ENCODE measurements at regions not wholly inside any gene's neighbourhood (a gene's known extent, or its start where the extent isn't known, plus 50 kb on each side); places are given as distances from the start of the nearest gene placed in this dataset.

DNA sequence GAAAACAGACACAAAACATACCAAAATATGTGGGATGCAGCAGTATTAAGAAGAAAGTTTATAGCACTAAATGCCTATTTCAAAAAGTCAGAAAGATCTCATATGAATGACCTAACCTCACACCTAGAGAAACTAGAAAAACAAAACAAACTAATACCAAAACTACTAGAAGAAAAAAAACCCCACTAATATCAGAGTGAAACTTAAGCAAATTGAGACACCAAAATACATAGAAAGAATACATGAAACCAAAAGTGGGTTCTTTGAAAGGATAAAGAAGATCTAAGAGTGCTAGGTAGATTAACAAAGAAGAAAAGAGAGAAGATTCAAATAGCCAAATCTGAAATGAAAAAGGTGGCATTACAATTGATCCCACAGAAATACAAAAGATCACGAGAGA, 494.1 kb downstream of the SH2D4B start:
- no peak for DNase-seq

DNA sequence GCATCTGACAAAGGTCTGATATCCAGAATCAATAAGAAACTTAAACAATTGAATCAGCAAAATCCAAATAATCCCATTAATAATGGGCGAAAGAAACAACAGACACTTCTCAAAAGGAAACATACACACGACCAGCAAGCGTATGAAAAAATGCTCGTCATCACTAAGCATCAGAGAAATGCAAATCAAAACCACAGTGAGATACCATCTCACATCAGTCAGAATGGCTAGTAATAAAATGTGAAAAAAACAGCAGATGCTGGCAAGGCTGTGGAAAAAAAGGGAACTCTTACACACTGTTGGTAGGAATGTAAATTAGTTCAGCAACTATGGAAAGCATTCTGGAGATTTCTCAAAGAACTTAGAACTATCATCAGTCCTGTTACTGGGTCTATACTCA, 496.7 kb downstream of the SH2D4B start:
- no peak for DNase-seq

DNA sequence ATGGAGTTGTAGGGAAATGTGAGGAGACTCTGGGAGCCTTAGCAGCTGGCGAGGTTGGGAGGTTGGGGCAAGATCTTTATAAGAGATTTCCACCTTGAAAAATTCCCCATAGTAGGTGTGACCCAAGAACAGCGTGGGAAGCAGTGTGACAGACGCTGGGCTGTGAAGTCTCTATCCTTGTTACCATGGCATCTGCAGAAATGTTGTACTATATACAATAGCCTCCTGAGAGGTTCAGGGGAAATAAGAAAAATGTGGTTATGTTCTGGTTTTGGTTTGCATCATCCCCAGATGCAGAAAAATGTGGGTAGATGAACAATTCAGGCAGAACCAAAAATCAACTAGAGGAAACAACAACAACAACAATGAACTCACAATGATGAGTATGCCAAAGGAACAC, 498.6 kb downstream of the SH2D4B start:
- no peak for DNase-seq

DNA sequence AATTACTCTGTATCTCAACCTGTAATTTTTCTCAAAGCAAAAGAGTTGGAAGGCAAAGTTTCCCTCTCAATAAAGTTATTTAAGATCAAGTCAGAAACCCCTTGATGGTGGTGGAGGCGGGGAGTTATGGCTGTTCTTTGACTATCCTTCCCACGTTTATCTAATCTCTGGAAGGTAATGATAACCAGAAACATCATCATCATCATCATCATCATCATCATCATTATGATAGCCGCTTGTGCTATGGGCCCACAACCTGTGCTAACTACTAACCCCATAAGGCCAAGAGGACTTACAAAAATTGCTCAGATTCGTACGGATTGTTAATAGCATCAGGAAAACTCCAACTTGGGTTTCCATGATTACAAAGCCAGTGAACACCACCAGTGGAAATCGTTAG, 502.3 kb downstream of the SH2D4B start:
- DNase-seq: no peak

DNA sequence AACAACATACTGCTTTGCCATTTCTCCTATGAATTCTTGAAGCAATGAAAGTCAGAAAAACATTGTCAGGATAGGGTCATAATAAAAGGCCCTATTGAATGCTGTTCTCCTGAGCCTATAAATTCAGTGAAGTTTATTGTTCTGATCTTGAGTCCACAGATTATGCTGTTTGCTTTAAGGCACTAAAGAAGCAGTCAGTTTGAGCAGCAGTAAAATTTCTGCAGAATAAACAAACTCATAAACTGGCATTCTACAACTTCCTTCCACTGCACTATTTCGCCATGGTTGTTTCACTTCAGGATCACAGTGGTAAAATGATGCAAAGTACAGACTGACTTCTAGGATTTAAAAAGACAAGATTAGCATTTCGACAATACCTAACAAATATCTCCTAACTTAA, 503.2 kb downstream of the SH2D4B start:
- no peak for DNase-seq

DNA sequence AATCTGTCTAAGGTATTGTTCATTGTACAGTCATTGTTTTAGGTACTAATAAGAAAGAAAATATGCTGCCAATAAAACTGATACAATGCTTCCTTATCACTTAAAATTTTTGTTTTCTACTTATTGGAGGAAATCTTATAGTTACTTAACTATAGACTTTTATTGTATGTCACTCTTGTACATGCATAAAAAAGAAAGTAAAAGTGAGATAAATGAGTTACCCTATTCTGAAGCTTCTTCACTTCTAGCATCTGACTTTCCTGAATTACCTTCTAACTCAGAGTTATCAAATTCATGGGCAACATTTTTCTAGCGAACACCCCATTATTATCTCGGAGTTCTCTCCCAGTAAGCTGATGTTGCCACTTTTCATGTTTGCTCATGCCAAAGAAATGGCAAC, 504.9 kb downstream of the SH2D4B start:
- DNase-seq: no peak

DNA sequence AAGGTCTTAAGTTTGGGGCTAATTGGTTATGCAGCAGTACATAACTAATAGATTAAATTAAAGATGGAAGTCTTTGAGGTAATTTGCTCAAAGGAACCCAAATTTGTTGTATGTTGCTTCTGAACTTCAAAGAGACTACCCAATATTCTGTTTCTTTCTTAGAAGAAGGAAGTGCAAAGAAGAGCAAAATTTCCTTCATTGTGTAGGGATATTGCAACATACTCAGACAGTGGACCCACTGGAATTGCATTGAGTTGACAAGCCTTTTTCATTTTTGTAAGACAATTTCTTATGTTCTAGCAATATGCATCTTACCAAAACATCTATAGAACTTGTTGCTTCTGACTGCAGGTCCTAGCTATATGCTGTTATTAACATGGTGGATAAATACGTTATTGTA, 527.8 kb downstream of the SH2D4B start:
- no peak for DNase-seq

DNA sequence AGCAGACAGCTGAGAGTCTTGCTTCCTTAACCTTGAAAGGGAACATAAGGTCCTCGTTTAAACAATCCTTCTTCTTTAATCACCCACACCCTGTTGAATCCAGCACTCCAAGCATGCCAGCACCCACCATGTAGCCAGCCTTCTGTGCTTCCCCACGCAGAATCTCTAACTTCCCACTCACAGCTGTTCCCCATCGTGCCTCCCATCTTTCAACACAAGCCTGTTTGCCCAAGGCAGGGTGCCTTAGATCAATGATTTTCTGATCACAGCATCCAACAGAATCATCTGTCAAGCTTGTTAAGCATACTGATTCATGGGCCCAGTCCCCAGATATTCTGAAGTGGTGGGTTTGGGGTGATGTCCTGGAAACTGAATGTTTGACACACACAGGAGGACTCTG, 530.8 kb downstream of the SH2D4B start:
- DNase-seq: no peak

DNA sequence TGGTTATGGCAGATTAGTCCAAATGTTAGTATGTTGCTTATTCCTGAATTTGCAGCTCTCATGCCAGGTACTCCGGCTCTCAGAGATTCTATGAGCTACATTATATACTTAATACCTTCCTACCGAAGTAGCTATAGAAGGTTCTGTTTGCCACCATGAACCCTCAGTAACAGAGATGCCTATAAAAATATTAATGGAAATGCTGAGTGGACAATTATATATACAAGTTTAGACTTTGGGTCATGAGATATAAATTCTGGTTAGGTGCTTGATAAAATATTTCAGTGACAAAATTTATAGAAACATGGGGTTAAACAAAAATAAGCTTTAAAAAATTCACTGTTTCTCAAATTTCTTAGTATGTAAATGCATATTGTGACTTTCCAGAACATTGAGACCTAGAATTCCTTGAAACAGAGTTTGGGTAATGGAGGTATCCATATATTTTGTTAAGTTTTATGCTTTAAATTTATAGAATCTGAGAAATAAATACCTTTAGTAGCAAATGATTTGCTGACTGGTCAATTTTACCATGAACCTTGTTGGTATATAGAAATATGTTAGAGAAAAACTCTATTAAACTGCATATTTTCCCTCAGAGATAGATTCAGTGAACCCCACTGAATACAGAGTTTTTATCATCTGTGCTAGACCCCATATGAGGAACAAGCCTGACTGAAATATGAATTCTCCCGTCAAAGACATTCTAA, 533.5 kb downstream of the SH2D4B start:
- no peak for DNase-seq

DNA sequence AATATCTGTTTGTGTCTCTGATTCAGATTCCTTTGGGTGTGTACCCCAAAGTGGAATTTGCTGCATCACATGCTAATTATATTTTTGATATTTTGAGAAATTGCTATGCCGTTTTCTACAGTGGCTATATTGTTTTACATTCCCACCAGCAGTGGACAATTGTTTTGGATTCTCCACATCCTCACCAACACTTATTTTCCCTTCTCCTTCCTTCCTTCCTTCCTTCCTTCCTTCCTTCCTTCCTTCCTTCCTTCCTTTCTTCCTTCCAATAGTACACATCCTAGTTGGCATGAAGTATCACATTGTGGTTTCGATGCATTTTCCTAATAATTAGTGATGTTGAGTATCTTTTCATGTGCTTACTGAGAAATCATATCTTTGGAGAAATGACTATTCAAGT, 535.5 kb downstream of the SH2D4B start:
- no peak for DNase-seq

DNA sequence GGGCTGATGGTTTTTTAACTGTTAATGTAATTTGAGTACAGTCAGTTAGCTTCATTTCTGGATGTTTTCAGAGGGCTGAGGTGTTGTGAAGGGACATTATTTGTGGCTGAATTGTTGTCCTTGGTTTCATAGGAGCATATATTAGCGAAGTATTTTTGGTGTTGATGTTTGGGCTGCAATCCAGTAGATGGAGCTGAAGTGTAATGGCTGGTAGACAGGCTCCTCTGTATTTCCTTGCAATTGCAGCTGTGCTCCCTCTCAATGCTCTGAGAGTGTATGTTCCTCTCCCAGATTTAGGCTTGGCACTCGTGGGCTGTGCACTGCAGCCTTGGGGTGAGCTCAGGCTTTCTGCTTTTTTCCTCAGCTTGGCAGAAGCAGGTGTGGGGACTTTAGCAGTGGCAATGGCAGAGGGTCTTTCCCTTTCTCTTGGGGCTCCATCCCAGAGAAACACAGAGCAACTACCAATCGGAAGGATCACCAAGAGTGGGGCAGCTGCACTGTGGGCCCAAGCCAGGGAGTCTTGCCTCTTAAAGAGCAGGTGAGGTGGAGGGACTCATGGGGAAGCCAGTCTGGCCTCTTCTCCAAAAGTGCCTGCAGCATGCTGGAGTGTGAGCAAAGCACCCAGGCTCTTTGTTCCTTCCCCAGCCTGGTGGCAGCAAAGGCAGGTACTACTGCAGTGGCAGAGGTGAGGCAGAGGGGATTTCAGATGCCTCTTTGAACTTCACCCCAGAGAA, 544.4 kb downstream of the SH2D4B start:
- DNase-seq: no peak

DNA sequence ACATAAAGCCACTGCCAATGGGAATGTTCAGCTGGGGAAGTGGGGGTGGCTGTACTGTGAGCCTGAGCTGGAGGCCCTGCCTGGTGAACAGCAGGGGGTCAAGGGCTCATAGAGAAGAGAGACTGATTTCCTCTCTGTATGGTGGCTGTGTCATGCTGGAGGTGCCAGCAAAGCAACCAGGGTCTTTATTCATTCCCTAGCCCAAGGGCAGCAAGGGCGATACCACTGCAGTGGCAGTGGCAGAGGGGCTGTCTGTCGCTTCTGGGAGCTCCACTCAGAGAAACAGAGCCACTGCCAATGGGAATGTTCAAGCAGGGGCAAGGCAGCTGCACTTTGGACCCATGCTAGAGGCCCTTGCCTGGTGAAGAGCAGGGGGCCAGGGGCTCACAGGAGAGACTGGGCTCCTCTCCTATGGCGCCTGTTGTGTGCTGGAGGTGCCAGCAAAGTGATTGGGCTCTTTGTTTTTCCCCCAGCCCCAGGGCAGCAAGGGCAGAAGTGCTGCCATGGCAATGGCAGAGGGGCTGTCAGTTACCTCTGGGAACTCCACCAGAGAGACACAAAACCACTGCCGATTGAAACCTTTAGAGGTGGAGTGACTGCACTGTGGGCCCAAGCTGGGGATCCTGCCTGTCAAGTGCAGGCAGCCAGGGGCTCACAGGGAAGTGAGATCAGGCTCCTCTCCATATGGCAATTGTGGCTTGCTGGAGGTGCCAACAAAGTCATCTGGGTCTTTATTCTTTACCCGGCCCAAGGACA, 545.1 kb downstream of the SH2D4B start:
- DNase-seq: no peak

DNA sequence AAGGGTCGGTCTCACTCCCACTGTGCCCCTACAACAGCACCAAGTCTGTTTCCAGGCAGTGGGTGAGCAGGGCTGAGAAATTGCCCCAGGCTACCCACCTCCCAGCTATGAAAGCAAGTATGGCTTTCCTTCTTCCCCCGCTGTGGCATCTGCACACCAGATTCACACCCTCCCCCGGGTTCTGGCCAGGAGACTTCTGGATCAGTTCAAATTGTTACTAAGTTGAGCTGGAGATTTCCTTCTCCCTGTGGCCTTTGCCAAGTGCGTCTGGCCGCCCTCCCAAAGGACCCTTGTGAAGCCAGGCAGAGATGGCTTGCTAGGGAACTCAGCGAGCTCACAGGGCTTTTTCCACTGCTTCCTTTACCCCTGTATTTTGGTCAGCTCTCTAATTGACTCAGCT, 555.4 kb downstream of the SH2D4B start:
- DNase-seq: no peak

DNA sequence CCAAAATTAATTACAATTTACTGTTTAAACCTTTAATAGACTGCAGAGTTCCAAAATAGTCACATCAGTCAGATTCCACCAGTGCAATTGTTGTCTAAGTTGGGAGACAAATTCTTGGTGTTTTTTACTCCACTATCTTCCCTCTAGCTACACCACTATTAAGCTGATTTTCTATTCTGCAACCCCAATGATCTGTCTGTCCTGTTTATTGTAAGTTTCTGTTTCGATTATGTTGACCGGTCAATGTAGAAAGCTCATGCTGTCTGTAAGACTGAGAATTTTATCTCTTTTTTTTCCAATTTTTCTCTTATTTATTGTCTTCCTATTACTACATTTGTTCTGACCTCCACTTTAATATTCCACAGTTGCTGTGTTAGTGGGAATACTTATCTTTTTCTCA, 557.5 kb downstream of the SH2D4B start:
- no peak for DNase-seq

DNA sequence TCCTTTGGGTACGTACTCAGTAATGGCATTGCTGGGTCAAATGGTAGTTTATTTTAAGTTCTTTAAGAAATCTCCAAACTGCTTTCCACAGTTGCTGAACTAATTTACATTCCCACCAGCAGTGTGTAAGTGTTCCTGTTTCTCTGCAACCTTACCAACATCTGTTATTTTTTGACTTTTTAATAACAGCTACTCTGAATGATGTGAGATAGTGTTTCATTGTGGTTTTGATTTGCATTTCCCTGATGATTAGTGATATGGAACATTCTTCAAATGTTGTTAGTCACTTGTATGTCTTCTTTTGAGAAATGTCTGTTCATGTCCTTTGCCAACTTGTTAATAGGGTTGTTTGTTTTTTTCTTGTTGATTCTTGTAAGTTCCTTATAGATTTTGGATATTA, 558.9 kb downstream of the SH2D4B start:
- DNase-seq: no peak

DNA sequence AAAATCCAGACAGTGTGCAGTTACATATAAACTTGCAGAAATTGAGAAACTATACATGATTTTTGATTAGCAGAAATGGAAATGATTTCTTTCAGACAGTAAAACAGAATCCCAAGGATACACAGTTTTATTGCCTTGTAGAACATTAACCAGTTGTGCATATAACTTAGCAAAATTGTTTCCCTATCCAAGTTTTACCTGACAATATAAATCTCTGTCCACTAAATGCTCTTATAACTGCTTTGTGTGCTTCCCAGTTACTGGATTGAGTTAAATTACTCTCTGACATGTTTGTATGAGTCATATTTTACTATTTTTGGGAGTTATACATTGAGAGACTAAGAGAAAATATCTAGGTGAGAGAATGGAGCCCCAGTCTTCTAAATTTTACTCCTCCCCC, 563.4 kb downstream of the SH2D4B start:
- DNase-seq: no peak

DNA sequence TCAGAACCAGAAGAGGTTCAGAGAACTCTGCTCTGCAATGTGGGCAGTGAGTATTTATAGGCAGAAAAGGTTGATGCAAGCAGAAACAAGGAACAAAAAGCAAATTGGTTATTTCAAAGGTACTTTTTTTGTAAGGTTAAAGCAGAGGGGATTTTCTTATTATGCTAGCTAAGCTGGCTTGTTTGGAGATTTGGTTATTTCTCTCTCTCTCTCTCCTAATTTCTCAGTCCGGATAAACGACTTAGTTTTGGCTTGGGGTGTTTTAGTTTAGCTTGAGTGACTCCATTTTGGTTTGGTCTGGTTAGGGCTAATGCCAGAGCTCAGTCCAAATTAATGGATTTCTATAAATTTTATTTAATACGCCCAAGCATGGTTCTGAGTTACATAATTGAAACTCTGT, 566.8 kb downstream of the SH2D4B start:
- no peak for DNase-seq

DNA sequence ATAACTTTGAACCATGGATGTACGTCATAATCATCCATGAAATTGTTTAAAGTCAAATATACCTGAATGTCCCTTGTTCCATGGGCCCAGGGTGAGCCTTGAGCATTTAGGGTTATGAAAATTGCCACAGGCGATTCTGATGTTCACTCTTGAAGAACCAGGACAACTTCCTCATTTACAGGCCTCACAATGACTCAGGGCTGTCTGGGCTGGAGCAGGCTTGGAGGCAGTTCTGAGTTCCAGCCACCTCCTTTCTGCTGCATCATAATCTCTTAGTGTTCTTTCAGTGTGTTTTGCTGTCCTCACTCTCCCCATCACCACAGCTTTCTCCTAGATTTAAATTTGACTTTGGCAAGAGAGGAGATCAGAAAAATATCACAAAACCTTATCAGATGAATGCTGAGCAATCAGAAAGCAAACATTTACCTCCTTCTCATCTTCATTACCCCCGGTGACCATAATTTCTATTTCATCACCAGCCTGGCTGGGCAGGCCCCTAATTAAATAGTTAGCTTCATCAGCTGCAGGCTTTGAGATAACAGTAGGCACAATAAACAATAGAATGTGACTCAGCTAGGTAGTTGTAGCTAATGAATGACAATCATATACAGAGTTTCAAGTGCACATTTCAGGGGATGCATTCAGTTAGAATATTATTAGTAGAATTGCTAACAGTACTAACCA, 571.0 kb downstream of the SH2D4B start:
- no peak for DNase-seq

DNA sequence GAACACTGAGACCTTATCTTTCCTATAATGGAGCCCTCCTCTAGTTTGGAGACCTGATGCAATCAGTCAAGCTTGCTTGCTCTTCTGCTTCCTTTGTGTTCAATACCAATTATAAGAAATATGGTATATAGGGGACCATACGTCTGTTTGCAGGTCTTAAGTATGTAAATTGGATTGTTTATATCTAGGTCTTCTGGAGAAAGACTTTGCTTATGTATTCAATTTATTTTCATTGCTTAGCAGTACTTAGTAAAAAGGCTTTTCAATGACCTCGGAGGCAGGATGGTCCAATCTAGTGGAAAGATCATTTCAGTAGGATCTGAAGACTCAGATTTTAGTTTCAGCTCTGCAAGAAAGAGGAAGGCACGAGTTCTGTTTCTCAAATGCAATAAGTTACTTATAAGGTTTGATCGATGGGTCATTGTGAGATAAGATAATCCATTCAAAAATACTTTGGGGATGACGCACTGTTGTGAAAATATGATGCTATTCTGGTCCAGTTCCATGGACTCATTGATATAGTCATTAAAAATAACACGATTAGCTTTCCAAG, 571.6 kb downstream of the SH2D4B start:
- no peak for DNase-seq

DNA sequence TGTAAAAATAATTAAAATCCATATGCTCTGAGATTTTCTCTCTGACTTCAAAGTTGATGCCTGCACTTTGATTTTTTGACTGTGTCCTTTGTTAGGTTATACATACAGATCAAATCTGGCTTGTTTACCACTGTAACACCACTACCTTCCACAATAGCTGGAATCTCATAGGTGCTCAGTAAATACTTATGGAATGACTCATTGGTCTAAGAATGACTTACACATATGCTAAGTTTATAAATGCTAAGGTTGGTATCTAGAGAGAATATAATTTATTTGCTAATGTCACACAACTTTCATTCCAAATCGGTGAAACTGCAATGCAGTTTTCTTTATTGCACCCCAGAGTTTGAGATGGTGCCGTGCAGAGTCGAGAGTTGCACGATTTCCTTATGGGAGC, 578.5 kb downstream of the SH2D4B start:
- DNase-seq: no peak

DNA sequence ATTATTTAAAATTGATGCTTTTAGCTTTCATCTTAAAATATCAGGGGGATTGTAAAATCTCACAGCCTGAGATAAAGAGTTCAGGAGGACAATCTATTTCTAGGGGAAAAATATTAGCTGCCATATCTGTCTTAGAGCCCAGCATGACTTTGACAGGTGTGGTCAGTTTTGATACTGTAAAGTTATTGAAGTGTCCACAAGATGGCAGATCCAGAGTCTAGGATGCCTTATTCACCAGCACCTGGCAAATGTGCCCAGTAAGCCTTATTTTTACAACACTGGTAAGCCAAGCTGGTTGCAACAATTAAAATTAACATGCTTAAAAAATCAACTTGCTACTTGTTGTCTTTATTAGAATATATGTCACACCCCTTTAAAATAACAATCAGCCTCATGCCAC, 579.3 kb downstream of the SH2D4B start:
- DNase-seq: no peak

DNA sequence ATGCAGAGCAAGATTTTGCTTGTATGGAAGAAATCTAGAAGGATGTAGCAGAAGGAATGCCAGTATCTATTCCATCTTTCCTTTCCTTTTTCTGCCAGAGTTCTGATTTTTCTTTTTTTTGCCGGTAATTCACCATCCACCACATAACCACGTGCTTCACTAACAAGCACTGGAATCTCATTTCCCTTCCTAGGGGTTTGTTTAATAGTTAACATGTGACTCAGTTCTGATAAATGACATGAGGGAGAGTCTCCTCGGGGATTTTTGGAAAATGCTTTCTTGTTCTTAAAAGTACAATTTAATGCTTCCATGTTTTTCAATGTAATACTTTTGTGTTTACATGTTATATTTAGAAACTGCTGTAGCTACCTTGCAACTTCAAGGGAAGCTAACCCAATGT, 590.2 kb downstream of the SH2D4B start:
- DNase-seq: no peak

DNA sequence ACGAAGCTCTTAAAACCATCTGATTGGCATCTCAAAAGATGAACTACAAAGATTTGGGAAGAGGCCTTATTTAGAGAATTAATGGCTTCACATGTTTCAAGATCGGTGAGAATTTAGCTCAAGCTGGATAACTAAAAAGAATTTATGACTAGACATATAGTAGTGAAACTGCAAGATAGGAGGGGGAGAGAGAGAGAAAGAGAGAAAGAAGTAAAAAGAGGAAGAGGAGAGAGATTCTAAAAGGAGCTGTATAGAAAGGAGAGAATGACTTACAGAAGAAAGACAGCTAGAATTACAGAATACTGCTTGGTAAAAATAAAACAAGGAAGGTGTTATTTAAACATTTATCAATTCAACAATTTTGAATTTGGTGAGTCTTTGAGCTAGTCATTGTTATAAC, 592.3 kb downstream of the SH2D4B start:
- DNase-seq: no peak
